HUDEP-2 (cell line): ENCODE measurements at regions not wholly inside any gene's neighbourhood (a gene's known extent, or its start where the extent isn't known, plus 50 kb on each side); places are given as distances from the start of the nearest gene placed in this dataset.
"Not testable (repeated sequence)": the region's sequence is repeated elsewhere in the genome, so short reads cannot be mapped to it uniquely, and the experiment has no call there.

Source experiments
- DNase-seq, 76 experiments: peaks; one replicate each; lab custom pipeline; 2025; ENCODE audit not compliant: unreplicated experiment in 76 of 76; lab: John Stamatoyannopoulos, UW

DNA sequence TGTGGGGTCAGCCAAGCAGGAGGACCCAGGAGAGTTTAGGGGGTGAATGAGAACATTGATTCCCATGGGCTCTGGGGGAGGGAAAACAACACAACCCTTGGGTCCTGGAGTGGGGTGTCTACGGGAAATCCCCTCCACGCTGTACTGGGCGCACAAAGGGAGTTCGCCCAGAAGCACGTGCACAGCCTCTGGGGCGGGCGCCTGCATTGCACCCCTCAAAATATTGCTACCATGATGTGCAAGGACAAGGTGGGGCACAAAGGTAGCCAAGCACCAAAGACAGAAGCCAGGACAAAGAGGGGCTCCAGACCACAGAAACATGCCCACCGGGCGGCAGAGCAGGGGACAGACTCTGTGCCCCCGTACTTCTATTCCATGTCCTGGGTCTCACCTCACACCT lies 74.9 kb upstream of the EIF5 start:
- peak in 1 of 76 experiments; percentile 3 for DNase-seq

DNA sequence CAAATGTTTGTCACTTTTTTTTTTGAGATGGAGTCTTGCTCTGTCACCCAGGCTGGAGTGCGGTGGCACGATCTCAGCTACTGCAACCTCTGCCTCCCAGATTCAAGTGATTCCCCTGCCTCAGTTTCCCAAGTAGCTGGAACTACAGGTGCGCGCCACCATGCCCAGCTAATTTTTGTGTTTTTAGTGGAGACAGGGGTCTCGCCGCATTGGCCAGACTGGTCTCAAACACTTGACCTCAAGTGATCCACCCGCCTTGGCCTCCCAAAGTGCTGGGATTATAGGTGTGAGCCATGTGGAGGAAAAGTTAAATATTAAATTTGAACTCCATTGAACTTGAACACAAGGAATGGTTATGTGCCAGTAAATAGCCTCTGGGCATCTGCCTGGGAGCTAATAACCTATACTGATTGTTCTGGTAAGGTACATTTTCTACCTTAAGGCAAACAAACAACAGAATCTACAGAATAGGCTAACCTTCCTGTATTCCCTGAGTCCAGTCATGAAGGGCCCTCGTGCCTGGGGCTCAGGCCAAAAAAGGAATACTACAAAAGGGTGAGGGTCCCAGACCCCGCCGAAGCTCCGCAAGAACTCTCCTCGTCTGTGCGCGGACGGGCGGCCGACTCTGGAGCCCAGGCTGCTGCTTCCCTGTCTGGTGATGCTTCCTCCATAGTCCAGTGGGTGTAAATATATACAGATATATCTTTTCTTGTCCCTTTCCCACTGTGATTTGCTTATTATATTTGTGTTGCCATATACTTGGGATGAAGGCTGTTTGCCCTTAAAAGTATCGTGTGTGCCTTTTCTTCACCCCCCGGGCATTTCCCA lies 74.0 kb upstream of the EIF5 start:
- DNase-seq, result no peak

DNA sequence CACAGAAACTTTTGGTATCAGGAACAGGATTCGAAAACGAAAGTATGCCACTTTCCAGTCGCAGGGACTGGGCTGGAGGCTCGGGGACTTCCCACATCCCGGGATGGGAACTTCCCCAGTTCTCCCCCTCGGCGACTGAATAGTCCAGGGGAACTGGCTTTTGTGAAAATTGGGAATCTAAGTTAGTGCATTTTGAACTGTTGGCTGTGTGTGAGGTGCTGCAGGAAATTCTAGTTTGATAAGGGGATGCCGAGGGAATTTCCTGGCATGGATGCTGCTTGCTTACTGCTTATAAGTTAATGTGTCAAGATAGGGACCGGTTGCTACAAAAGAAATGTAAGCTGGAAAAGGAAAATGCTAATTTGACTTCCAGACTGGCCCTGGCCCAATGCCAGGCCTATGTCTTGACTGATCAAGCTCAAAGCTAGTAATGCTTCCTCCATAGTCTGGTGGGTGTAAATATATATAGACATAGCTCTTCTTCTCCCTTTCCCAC lies 73.4 kb upstream of the EIF5 start:
- no peak for DNase-seq

DNA sequence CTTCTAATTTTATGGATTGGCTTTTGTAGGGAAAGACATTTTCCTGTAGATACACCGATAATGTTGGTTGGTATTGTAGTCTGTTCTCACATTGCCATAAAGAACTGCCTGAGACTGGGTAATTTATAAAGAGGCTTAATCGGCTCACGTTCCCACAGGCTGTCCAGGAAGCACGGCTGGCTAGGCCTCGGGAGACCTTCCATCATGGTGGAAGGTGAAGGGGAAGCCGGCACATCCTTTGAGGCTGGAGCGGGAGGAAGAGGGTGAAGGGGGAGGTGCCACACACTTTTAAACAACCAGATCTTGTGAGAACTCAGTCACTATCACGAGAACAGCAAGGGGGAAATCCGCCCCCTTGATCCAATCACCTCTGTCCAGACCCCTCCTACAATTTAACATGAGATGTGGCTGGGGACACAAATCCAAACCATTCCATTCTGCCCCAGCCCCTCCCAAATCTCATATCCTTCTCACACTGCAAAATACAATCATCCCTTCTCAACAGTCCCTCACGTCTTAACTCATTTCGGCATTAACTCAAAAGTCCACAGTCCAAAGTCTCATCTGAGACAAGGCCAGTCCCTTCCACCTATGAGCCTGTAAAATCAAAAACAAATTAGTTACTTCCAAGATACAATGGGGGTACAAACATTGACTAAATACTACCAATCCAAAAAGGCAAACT lies 66.7 kb upstream of the EIF5 start:
- DNase-seq, result no peak

DNA sequence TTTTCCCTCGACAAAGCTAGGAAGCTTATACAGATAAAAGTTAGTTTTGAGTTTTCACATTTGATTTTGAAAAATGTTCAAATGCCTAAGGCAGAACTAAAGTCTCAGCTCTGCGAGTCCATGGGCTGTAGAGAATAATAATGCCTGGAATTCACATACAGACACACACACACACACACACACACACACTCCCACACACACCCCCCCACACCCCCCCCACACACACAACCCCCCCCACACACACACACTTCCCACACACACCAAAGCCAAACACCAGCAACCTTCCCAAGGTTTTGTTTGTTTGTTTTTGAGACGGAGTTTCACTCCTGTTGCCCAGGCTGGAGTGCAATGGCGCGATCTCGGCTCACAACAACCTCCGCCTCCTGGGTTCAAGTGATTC lies 62.8 kb upstream of the EIF5 start:
- DNase-seq, result no peak

DNA sequence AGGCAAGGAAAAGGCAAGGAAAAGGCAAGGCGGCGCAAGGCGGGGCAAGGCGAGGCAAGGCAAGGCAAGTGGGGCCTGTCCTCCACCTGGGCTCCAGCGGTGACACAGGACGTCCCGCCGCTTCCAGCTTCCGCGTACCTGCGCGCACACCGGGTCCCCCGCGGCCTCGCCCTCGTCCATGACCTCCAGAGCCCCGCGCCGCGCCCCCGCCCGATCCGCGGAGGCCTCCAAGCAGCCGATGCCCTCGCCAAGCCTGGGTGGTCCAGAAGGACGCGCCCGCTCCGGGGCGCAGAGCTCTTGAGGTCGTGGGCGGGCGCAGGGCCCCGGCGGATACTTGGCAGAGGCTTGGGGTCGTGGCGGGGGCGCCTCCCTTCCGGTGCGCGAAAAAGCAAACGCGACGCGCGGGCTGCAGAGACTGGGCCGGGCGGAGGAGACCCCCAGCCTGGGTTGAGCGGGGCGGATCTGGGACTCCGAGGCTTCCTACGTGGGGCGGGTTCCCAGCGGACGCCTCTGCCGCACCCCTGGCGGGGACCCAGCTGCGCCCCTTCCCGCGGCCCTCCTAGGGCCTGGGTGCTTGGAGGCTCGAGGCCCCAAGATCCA lies 60.8 kb upstream of the EIF5 start:
- DNase-seq, result no peak

DNA sequence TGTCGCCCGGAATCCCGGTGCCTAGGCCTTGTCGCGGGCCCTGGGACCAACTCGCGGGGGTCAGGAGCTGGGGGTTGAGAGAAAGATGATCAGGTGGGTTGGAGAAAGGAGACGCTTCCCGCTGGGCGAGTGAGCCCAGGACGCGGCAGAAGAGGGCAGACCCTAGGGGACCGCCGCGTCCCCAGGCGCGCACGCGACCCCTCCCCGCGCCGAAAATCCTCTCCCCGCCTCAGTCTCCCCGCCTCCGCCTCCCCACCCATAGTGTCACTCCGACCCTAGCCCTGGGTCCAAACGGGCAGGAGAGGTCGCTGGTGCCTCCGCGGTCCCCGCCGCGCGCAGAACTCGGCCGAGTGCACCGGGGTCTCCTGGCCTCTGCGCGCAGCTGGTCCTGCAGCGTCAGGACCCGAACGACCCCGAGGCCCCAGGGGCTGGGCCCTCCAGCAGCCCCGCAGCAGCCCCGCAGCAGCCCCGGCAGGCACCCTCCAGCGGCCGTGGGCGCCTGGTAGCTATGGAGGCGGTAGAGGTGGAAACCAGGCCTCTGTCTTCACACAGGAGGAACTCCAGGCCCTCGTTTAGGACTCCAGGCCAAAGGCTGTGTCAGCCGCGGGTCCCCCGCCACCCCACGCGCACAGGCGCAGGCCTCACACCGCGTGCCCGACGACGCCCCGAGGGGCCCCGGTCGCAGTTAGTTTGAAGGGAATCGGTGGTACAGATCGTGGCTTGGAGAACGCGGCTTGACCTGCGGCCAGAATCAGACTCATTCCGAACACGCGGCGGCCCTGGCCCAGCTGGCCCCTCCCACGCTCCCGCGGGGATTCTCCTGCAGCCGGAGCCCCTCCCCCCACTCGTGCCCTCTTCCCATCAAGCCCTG lies 60.1 kb upstream of the EIF5 start:
- DNase-seq, result no peak

DNA sequence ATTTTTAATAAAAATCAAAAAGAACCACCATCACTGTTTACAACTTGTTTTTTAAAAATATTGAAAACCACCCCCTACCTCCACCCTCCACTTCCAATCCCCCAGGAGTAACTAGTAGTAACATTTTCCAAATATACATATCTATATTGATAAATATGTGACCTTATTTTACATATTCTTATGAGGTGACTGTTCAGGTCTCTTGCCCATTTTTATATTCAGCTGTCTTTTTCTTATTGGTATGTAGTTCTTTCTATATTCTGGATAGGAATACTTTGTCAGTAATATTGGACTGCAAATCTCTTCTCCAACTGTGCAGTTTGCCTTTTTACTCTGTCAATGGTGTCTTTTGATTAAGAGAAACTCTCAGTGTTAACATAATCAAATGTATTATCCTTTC lies 59.0 kb upstream of the EIF5 start:
- no peak for DNase-seq

DNA sequence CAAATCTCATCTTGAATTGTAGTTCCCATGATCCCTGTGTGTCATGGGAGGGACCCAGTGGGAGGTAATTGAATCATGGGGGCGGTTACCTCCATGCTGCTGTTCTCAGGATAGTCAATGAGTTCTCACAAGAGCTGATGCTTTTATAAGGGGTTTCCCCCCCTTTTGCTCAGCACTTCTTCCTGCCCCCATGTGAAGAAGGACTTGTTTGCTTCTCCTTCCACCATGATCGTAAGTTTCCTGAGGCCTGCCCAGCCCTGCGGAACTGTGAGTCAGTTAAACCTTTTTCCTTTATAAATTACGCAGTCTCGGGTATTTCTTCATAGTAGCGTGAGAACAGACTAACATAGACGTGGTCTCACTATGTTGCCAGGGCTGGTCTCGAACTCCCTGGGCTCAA lies 56.1 kb upstream of the EIF5 start:
- no peak for DNase-seq

DNA sequence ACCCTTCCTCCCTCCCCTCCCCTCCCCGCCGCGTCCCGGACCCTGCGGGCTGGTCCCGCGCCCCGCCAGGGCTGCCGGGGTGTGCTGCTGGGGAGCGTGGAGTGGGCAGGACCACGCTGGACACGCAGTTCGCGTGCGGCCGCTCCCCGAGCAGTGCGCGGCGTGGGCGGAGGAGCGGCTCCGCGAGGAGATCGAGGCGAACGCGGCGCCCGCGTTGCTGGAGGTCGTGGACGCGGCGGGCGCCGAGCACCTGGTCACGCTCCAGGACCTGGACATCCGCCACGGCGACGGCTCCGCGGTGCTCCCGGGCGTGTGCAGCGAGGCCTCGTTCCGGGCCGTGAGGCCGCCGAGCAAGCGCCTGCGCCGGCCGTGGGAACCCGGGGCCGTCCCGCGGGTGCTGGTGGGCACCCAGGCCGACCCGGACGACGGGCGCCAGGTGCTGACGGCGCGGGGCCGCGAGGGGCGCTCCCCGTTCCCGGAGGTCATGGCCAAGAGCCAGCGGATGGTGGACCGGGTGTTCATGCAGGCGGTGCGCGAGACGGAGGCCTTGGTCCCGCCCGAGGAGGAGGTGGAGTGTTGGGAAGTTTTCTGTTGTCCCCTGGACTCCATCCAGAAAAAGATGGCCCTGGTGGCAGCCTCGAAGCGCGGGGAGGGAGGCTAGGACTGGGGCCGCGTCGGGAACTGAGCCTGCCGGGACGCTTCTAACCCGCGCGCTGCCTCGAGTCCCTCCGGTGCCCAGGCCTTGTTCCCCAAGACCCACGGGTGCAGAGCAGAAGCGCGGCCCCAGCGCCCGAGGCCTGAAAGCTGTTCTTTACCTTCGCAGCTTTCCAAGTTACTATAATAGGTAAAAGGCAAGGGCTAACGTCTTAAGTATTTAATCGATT lies 54.7 kb upstream of the EIF5 start:
- DNase-seq, result no peak

DNA sequence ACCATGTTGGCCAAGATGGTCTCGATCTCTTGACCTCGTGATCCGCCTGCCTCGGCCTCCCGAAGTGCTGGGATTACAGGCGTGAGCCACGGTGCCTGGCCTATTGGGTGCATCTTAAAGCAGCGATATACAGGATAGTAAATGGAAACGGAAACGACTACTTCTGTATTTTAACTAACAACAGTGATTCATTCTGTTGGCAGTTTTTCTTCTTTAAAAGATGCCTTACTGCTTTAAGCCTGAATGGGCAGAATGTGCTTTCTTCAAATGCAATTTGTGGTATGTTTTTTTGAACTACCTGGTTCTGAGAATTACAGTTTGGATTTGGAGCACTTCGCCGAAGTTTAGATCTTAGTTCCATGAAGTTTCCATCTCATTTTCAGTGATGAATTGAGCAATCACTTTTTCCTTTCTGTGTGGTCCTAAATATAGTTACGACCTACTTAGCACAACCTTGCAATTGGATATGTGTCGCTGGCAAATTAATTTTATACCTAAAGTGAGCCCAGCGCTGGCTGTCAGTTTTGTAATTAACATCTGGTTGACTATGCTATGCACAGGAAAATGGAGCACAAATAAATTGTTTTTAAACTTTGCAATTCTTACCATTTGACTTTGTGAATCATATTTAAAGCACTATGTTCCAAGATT lies 53.6 kb upstream of the EIF5 start:
- no peak for DNase-seq

DNA sequence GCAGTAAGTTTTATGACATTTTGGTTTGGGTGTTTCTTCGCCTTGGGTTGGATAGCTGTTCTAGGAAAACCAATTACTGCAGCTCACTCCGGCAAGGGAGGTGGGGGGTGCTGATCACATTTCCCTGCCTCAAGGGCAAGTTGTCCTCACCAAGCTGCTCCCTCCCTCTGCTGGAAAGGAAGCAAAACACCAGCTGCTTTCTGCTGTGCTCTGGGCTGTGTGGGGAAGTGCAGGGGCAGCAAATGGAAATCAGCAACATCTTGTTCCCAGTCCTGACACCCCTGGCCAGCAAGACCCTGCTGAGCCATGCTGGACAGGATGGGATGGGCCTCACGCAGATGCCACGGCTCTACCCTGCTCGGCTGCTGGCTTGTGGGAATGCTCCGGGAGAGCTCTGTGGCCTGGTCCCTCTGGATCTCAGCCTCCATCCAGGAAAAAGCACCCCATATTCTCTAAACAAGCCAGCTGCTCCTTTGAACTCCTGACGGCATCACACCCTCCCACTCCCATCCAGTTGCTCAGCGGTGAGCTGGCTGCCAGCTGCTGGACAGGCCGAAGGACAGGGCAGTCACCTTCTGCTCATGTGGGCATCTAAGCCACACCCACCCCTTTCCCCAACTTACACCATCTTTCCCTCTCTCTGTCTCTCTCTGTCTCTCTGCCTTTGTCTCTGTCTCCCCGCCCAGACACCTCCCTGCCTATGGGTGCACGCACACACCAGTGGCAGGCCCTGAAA lies 52.4 kb upstream of the EIF5 start:
- peak in 1 of 76 experiments; percentile 26 for DNase-seq

DNA sequence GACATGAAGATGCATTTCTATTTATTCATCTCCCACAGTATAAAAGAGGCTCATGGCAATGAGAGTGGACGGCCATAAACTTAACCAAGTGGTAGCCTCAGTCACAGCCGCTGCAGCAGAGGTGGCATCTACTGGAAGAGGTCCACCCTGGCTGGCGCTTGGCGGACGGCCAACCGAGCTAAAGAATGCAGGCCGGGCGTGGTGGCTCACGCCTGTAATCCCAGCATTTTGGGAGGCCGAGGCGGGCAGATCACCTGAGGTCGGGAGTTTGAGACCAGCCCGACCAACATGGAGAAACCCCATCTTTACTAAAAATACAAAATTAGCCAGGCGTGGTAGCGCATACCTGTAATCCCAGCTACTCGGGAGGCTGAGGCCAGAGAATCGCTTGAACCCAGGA lies 51.7 kb upstream of the EIF5 start:
- DNase-seq, result not testable (repeated sequence)

DNA sequence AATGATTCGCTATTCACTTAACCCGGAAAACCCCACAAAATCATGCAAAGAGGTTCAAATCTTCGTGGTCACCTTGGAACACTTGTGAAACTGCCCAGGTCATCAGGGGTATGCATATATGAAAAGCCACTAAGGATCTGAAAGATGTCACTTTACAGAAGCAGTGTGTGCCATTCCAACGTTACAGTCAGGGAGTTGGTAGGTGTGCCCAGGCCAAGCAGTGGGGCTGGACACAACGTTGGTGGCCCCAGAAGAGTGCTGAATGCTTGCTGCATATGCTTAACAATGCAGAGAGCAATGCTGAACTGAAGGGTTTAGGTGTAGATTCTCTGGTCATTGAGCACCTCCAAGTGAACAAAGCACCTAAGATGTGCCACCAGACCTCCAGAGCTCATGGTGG lies 51.1 kb upstream of the EIF5 start:
- DNase-seq, result no peak

DNA sequence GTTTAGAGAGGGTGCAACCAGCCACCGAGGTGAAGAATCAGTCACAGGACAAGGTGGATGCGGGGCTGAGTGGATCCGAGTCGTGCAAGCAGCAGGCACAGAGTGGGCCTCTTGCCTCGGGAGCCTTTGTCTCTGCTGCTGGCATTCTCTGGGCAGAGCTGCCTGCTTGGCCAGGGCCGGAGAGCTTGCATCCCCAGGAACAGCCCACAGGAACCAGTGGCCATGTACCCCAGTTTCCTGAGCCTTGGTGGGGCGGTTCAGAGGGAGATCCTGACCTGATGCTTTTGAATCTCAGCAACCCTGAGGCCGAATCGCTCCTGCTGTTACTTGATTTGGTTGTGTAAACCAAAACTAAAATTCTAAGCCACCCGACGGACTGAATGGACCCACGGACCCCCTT lies 50.1 kb upstream of the EIF5 start:
- no peak for DNase-seq
